ENCODE measurements at regions not wholly inside any gene's neighbourhood (a gene's known extent, or its start where the extent isn't known, plus 50 kb on each side); places are given as distances from the start of the nearest gene placed in this dataset.

GRCh38 chr16:82395212-82395611 is 225.2 kb upstream of the MPHOSPH6 start:
- H3K4me3 Mint-ChIP-seq (ENCODE audit: unreplicated experiment), result no peak overlapping the region
- peaks cover 2% of the 10 kb centered on the region for H3K9me3 Mint-ChIP-seq (ENCODE audit: low read depth)
- peaks cover 13% of the 10 kb centered on the region for H3K27me3 Mint-ChIP-seq (ENCODE audit: low read depth)
- H3K4me1 Mint-ChIP-seq (ENCODE audit: low read depth), result no peaks in the 10 kb centered on the region
- H3K36me3 Mint-ChIP-seq (ENCODE audit: low read depth), result no peaks in the 10 kb centered on the region
- no peak overlapping the region for H3K27ac Mint-ChIP-seq (ENCODE audit: unreplicated experiment)
- TF ChIP-seq CTCF (IDR thresholded peaks at IDR 0.05), result no peak
- no peak for DNase-seq (ENCODE audit: low spot score)

- Mint-ChIP-seq H3K27me3 (ENCODE audit: low read depth) (peaks cover 8% of the 10 kb centered on the region), H3K36me3 (ENCODE audit: low read depth) (no peaks in the 10 kb centered on the region), H3K9me3 (ENCODE audit: low read depth) (no peaks in the 10 kb centered on the region), H3K4me3 (ENCODE audit: unreplicated experiment) (no peak overlapping the region), H3K4me1 (ENCODE audit: low read depth) (no peaks in the 10 kb centered on the region), H3K27ac (ENCODE audit: unreplicated experiment) (no peak overlapping the region)
- DNase-seq (ENCODE audit: low spot score), result no peak
- no peak for TF ChIP-seq CTCF (IDR thresholded peaks at IDR 0.05)
These were observed 221.7 kb upstream of the MPHOSPH6 start for GRCh38 chr16:82391690-82392089.

- H3K36me3 Mint-ChIP-seq (ENCODE audit: low read depth), result no peaks in the 10 kb centered on the region
These were observed 220.1 kb upstream of the MPHOSPH6 start for GRCh38 chr16:82389956-82390650.

GRCh38 chr16:82386761-82387160 is 216.7 kb upstream of the MPHOSPH6 start:
- peaks cover 5% of the 10 kb centered on the region for H3K27me3 Mint-ChIP-seq (ENCODE audit: low read depth)
- no peaks in the 10 kb centered on the region for H3K9me3 Mint-ChIP-seq (ENCODE audit: low read depth)
- H3K4me3 Mint-ChIP-seq (ENCODE audit: unreplicated experiment), result no peak overlapping the region
- no peaks in the 10 kb centered on the region for H3K36me3 Mint-ChIP-seq (ENCODE audit: low read depth)
- no peak overlapping the region for H3K27ac Mint-ChIP-seq (ENCODE audit: unreplicated experiment)
- no peak for TF ChIP-seq CTCF (IDR thresholded peaks at IDR 0.05)
- DNase-seq (ENCODE audit: low spot score), result no peak
- no peaks in the 10 kb centered on the region for H3K4me1 Mint-ChIP-seq (ENCODE audit: low read depth)

More at GRCh38 chr16:82389956-82390650, 220.1 kb upstream of the MPHOSPH6 start:
- TF ChIP-seq CTCF (IDR thresholded peaks at IDR 0.05), result no peak
- H3K27ac Mint-ChIP-seq (ENCODE audit: unreplicated experiment), result no peak overlapping the region
- H3K4me1 Mint-ChIP-seq (ENCODE audit: low read depth), result no peaks in the 10 kb centered on the region
- H3K9me3 Mint-ChIP-seq (ENCODE audit: low read depth), result no peaks in the 10 kb centered on the region
- no peak overlapping the region for H3K4me3 Mint-ChIP-seq (ENCODE audit: unreplicated experiment)
- peaks cover 5% of the 10 kb centered on the region for H3K27me3 Mint-ChIP-seq (ENCODE audit: low read depth)
- DNase-seq (ENCODE audit: low spot score), result no peak

GRCh38 chr16:82384949-82385348 is 214.9 kb upstream of the MPHOSPH6 start:
- Mint-ChIP-seq H3K27me3 (ENCODE audit: low read depth) (peaks cover 3% of the 10 kb centered on the region), H3K4me3 (ENCODE audit: unreplicated experiment) (no peak overlapping the region), H3K9me3 (ENCODE audit: low read depth) (peaks cover 8% of the 10 kb centered on the region), H3K4me1 (ENCODE audit: low read depth) (no peaks in the 10 kb centered on the region), H3K36me3 (ENCODE audit: low read depth) (no peaks in the 10 kb centered on the region), H3K27ac (ENCODE audit: unreplicated experiment) (no peak overlapping the region)
- no peak for TF ChIP-seq CTCF (IDR thresholded peaks at IDR 0.05)
- DNase-seq (ENCODE audit: low spot score), result no peak

All from chondrocyte (in vitro differentiated cells).